Activated B cell treated with CpG ODN at 0.5 μM for 24 hours (primary cell): ENCODE measurements at regions not wholly inside any gene's neighbourhood (a gene's known extent, or its start where the extent isn't known, plus 50 kb on each side); places are given as distances from the start of the nearest gene placed in this dataset.

Experiments used
- ATAC-seq: fragments of 200-7000 bp; cut with Tn5 transposase; one replicate; pipeline ENCODE4 v1.10.0; 2021; ENCODE audit warnings: low read depth, mild to moderate bottlenecking, moderate library complexity
- CTCF ChIA-PET: fragments of 350-600 bp; sonication (Branson Sonifier 250); formaldehyde crosslinking; loops from one replicate; lab custom pipeline; 2021; ENCODE audit warnings: antibody characterized with exemption; lab: Charles Lee
- POLR2A ChIA-PET: fragments of 350-600 bp; sonication (Branson Sonifier 250); formaldehyde crosslinking; loops from one replicate; lab custom pipeline; 2021; ENCODE audit warnings: antibody characterized with exemption; lab: Charles Lee
- DNase-seq: peaks from one replicate; pipeline ENCODE4 v3.0.0; 2022
- H3K27ac Mint-ChIP-seq: one replicate; pipeline ENCODE4 v1.8.0; 2020; ENCODE audit warnings: mixed read lengths
- H3K27me3 Mint-ChIP-seq: one replicate; pipeline ENCODE4 v1.8.0; 2021; ENCODE audit warnings: mixed read lengths
- H3K36me3 Mint-ChIP-seq: one replicate; pipeline ENCODE4 v1.8.0; 2021; ENCODE audit warnings: low read depth, mixed read lengths
- H3K4me1 Mint-ChIP-seq: one replicate; pipeline ENCODE4 v1.8.0; 2021; ENCODE audit warnings: mixed read lengths
- H3K4me3 Mint-ChIP-seq: one replicate; pipeline ENCODE4 v1.8.0; 2020; ENCODE audit warnings: mild to moderate bottlenecking, mixed read lengths
- H3K9me3 Mint-ChIP-seq: one replicate; pipeline ENCODE4 v1.8.0; 2020; ENCODE audit warnings: mixed read lengths
- CTCF ChIP-seq: fragments of 200-600 bp; IDR thresholded peaks from one replicate; pipeline ENCODE4 v1.8.0; 2022; ENCODE audit warnings: antibody characterized with exemption, mild to moderate bottlenecking
- intact Hi-C: fragments of 100-400 bp; cut with micrococcal nuclease; formaldehyde crosslinking; loops from one replicate; pipeline ENCODE4 v1.15.1; 2024

- TF ChIP-seq CTCF: no peak
- DNase-seq (no peak), ATAC-seq (no peak)
- no peak overlapping the region for H3K4me3 Mint-ChIP-seq
- ChIA-PET POLR2A (no interaction called here), CTCF (no interaction called here)
- H3K9me3 Mint-ChIP-seq: peaks cover 2% of the 10 kb centered on the region
- H3K36me3 Mint-ChIP-seq: no peaks in the 10 kb centered on the region
- intact Hi-C loops: no loop called here
- H3K4me1 Mint-ChIP-seq: peaks cover 11% of the 10 kb centered on the region
- H3K27ac Mint-ChIP-seq: peak overlapping the region; percentile 71
- H3K27me3 Mint-ChIP-seq: no peaks in the 10 kb centered on the region
These were observed 111.6 kb downstream of the SREK1 start for GRCh38 chr5:66255714-66256113.

GRCh38 chr5:66273121-66273520 is 129.0 kb downstream of the SREK1 start:
- ChIA-PET POLR2A (no interaction called here), CTCF (no interaction called here)
- Mint-ChIP-seq H3K4me3 (no peak overlapping the region), H3K4me1 (no peaks in the 10 kb centered on the region), H3K27ac (no peak overlapping the region), H3K36me3 (no peaks in the 10 kb centered on the region), H3K9me3 (no peaks in the 10 kb centered on the region), H3K27me3 (peaks cover 43% of the 10 kb centered on the region)
- ATAC-seq (no peak), DNase-seq (no peak)
- intact Hi-C loops: no loop called here
- TF ChIP-seq CTCF: no peak

GRCh38 chr5:66276986-66277385 is 132.9 kb downstream of the SREK1 start:
- H3K4me3 Mint-ChIP-seq: no peak overlapping the region
- no peaks in the 10 kb centered on the region for H3K9me3 Mint-ChIP-seq
- intact Hi-C loops: no loop called here
- H3K36me3 Mint-ChIP-seq: no peaks in the 10 kb centered on the region
- no peak for TF ChIP-seq CTCF
- H3K27ac Mint-ChIP-seq: no peak overlapping the region
- no peak for ATAC-seq
- H3K27me3 Mint-ChIP-seq: peaks cover 31% of the 10 kb centered on the region
- ChIA-PET POLR2A (no interaction called here), CTCF (no interaction called here)
- DNase-seq: no peak
- no peaks in the 10 kb centered on the region for H3K4me1 Mint-ChIP-seq

- DNase-seq (no peak), ATAC-seq (no peak)
- intact Hi-C loops: no loop called here
- ChIA-PET POLR2A (no interaction called here), CTCF (no interaction called here)
- H3K36me3 Mint-ChIP-seq: no peaks in the 10 kb centered on the region
- peaks cover 28% of the 10 kb centered on the region for H3K27me3 Mint-ChIP-seq
- no peaks in the 10 kb centered on the region for H3K4me1 Mint-ChIP-seq
- TF ChIP-seq CTCF: no peak
- no peak overlapping the region for H3K27ac Mint-ChIP-seq
- no peak overlapping the region for H3K4me3 Mint-ChIP-seq
- H3K9me3 Mint-ChIP-seq: no peaks in the 10 kb centered on the region
These were observed 133.9 kb downstream of the SREK1 start for GRCh38 chr5:66277981-66278380.

- intact Hi-C loops: no loop called here
These were observed 137.2 kb downstream of the SREK1 start for GRCh38 chr5:66281294-66281693.

More at GRCh38 chr5:66281294-66281693, 137.2 kb downstream of the SREK1 start:
- TF ChIP-seq CTCF: no peak
- no peak for ATAC-seq
- DNase-seq: no peak
- ChIA-PET POLR2A (no interaction called here), CTCF (no interaction called here)
- peaks cover 12% of the 10 kb centered on the region for H3K27me3 Mint-ChIP-seq
- H3K36me3 Mint-ChIP-seq: no peaks in the 10 kb centered on the region
- no peak overlapping the region for H3K27ac Mint-ChIP-seq
- H3K9me3 Mint-ChIP-seq: no peaks in the 10 kb centered on the region
- no peak overlapping the region for H3K4me3 Mint-ChIP-seq
- no peaks in the 10 kb centered on the region for H3K4me1 Mint-ChIP-seq
